ENCODE measurements at regions not wholly inside any gene's neighbourhood (a gene's known extent, or its start where the extent isn't known, plus 50 kb on each side); places are given as distances from the start of the nearest gene placed in this dataset.
"Not testable (repeated sequence)": the region's sequence is repeated elsewhere in the genome, so short reads cannot be mapped to it uniquely, and the experiment has no call there.

- no peak for DNase-seq (ENCODE audit: low spot score)
Observed at GRCh38 chr12:25684070-25684469, 131.0 kb upstream of the LMNTD1 start.

GRCh38 chr12:25686351-25686750 lies 133.3 kb upstream of the LMNTD1 start:
- DNase-seq (ENCODE audit: low spot score), result no peak

GRCh38 chr12:25687226-25687625 lies 134.1 kb upstream of the LMNTD1 start:
- DNase-seq (ENCODE audit: low spot score), result no peak

- not testable (repeated sequence) for DNase-seq (ENCODE audit: low spot score)
Observed at GRCh38 chr12:25688851-25689250, 135.8 kb upstream of the LMNTD1 start.

GRCh38 chr12:25689996-25690501 lies 137.0 kb upstream of the LMNTD1 start:
- peak; percentile 91 for DNase-seq (ENCODE audit: low spot score)

- no peak for DNase-seq (ENCODE audit: low spot score)
Observed at GRCh38 chr12:25690996-25691864, 138.1 kb upstream of the LMNTD1 start.

GRCh38 chr12:25691865-25692114 lies 138.7 kb upstream of the LMNTD1 start:
- no peak for DNase-seq (ENCODE audit: low spot score)

- no peak for DNase-seq (ENCODE audit: low spot score)
Observed at GRCh38 chr12:25692115-25693035, 139.3 kb upstream of the LMNTD1 start.

GRCh38 chr12:25694072-25694471 lies 141.0 kb upstream of the LMNTD1 start:
- no peak for DNase-seq (ENCODE audit: low spot score)

DNA sequence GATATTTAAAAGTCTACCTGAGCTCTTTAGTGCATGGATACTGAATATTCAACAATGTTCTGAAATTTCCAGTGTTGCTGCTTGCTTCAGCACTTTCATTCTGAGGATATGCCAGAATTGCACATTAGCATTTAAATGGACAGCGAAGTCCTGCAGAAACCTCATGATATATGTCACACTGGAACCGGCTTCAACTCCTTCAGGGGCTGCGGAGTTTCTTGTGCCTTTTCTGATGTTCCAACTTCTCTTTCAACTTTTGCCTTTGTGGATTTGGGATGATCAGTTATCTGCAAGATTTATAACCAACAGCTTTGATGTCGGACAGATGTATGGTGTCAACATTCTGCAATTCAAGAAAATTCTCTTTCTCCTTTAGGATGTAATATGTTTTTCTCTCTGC lies 142.5 kb upstream of the LMNTD1 start:
- DNase-seq (ENCODE audit: low spot score), result no peak

GRCh38 chr12:25698772-25699171 lies 145.7 kb upstream of the LMNTD1 start:
- DNase-seq (ENCODE audit: low spot score), result no peak

GRCh38 chr12:25699454-25699853 lies 146.4 kb upstream of the LMNTD1 start:
- no peak for DNase-seq (ENCODE audit: low spot score)

DNA sequence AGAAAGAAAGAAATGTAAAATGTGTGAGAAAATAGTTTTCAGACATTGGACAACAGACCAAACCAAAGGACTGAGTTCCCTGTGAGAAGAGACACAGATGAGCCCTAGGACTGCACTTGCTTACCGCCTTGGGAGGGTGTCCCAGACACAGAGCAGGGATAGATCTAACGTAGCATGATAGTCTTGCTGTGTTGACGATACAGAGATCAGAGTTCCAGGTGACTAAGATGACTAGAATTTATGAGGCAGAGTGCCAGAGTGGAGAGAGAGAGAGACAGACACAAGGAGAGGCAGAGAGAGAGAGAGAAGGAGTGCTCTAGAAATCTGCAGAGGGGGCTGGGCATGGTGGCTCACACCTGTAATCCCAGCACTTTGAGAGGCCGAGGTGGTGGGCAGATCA lies 148.2 kb upstream of the LMNTD1 start:
- DNase-seq (ENCODE audit: low spot score), result no peak

DNA sequence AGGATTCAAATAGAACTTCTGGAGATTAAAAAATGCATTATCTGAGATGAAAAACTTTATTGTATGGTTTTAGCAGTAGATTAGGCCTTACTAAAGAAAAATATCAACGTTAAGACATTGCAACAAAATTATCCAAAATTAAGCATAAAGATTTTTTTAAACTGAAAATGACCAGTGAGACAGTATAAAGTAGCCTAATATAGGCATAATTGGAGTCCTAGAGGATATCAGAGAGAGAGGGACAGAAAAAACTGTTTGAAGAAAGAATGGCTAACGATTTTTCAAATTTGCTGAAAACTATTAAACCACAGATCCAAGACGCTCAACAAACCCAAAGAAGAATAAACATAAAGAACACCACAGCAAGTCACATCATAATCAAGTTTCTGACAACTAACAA lies 149.5 kb upstream of the LMNTD1 start:
- DNase-seq (ENCODE audit: low spot score), result no peak

DNA sequence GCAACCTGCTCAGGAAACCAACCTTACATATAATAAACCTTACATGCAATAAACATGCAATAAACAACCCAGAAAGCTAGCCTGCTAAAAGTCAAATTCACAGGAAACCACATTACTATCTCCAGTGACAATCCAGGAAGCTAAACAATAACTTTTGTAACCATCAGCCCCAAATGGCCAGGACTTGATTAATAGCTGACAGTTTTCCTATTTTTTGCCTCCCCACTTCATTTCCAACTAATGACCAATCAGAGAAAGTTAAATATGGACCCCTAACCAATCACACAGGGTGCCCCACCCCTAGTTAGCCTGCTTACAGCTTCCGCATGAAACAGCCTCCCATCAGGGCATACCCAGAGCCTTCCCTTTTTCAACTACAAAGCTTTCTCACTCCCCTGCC lies 152.2 kb upstream of the LMNTD1 start:
- DNase-seq (ENCODE audit: low spot score), result no peak

DNA sequence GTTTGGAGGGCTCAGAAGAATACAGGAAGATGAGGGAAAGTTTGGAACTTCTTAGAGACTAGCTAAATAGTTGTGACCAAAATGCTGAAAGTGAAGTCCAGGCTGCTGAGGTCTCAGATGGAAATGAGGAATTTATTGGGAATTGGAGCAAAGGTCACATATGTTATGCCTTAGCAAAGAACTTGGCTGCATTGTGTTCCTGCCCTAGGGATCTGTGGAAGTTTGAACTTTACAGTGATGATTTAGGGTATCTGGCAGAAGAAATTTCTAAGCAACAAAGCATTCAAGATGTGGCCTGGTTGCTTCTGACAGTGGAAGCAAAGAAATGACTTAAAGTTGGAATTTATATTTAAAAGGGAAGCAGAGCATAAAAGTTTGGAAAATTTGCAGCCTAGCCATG lies 153.6 kb upstream of the LMNTD1 start:
- not testable (repeated sequence) for DNase-seq (ENCODE audit: low spot score)

- no peak for DNase-seq (ENCODE audit: low spot score)
Observed at GRCh38 chr12:25707056-25707455, 154.0 kb upstream of the LMNTD1 start.

DNA sequence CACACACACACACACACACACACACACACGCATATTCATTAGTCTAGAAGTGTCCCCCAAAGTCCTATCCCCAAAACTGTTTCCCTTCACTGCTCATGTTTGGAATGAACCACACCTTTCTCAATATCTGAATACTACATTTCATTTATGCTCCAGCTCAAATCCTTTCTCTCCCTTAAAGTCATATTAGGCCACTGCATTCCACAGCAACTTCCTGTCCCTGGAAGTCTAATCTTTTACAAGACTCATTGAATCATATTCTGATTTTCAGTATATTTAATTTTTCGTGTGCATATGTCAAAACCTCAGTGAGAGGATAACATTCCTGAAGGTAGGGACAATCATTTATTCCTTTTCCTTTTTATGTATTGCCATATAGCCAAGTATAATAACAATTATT lies 155.6 kb upstream of the LMNTD1 start:
- no peak for DNase-seq (ENCODE audit: low spot score)

- DNase-seq (ENCODE audit: low spot score), result no peak
Observed at GRCh38 chr12:25710128-25710527, 157.0 kb upstream of the LMNTD1 start.

GRCh38 chr12:25710938-25711605 lies 158.0 kb upstream of the LMNTD1 start:
- not testable (repeated sequence) for DNase-seq (ENCODE audit: low spot score)

DNA sequence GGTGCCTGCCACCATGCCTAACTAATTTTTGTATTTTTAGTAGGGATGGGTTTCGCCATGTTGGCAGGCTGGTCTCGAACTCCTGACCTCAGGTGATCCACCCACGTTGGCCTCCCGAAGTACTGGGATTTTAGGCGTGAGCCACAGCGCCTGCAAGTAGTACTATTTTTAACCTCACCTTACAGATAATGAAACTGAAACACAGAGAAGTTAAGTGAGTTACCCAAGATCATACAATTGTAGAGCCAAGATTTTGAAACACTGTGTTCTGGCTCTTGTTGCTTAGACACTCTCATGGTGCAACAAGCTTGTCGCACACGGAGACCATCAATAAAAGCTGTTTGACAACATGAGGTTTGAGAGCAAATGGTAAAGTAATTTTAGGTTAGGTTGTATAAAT lies 159.1 kb upstream of the LMNTD1 start:
- no peak for DNase-seq (ENCODE audit: low spot score)

GRCh38 chr12:25713264-25713663 lies 160.2 kb upstream of the LMNTD1 start:
- no peak for DNase-seq (ENCODE audit: low spot score)
